ENCODE measurements at regions not wholly inside any gene's neighbourhood (a gene's known extent, or its start where the extent isn't known, plus 50 kb on each side); places are given as distances from the start of the nearest gene placed in this dataset.

DNA sequence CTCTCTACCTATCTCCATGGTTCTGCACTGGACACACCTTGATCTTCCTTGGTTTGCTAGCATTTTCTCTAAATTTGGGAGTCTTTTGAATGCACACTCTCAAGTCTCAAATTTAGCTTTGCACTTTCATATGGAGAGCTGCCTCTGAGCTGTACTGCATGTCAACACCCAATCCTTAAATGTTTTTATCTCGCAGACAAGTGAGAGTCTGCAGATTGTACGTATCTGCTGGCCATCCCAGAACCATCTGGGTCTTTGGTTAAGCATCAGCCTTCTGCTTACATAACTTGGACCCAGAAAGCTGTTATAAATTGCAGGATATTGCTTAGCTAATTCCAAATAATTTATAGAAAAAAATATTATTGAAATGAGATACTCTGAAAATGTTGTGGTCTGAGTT, 111.4 kb upstream of the GRAMD2B start:
- no peak for DNase-seq

DNA sequence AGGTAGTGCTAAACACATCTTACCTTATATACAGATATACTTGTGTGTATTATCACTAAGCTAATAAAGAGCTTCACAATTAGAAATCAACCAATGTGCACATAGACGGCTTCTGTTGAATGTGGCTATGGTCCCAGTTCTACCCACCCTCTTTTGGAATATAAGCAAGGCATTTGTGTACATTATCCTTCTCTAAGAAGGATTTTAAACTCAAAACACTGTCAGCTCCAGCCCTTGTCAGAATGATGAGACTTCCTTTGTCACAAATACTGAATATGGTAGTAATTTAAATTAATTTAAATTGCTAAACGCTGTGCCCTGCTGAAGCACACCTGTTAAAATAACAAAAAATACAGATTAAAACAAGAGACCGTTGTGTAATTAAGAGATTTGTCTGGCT, 107.9 kb upstream of the GRAMD2B start:
- no peak for DNase-seq

DNA sequence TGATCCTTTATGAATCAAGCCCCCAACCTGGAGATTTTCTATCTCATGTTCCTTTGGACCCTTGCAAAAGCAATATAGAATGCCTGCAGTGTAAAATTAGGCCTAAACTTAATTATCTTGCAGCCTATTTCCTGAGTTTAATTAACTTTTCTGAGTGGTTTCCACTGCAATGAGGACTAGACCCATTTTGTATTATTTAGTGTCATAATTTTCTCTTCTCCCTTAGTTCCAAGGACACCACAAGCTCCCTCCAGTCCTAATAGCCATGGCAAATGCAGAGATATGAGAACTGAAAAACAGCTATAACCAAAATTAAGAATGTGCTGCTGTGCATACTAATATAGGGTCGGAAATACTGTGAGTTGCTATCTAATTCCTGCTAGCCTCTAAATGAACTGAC, 90.9 kb upstream of the GRAMD2B start:
- DNase-seq: no peak

DNA sequence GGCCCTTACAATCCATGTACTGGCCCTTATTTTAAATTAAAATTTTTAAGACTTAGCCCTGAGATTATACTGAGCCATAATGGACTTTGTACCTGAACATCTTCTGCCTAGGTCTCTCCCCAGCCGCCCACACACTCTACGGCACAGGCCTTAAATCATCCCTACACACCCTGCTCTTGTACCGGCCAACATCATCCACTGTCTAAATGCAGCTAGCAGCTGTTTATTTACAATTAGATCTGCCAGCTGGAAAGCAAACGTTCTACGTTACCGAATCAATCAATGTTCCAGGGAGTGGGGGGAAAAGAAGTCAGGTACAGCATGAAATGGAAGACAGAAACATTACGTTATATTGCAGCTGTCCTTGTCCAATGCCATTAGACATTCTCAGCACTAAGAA, 88.4 kb upstream of the GRAMD2B start:
- DNase-seq: no peak

DNA sequence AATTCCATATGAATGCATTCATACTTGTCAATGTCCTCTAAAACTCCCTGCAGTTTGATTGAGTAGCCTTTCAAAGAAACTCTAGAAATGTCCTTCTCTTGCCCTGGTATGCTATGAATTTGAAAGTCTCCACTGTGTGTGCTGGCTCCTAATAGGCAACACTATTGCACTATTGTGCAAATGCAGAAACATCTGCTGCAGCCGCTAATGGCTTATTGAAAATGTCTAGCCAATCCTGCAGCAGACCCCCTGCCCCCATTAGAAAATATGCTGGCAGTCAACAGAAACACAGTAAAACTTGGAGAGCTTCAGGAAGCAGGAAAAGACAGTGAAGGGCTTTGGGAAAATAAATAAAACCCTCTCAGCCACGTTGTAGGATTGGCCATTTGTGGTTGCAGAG, 87.3 kb upstream of the GRAMD2B start:
- DNase-seq: no peak

DNA sequence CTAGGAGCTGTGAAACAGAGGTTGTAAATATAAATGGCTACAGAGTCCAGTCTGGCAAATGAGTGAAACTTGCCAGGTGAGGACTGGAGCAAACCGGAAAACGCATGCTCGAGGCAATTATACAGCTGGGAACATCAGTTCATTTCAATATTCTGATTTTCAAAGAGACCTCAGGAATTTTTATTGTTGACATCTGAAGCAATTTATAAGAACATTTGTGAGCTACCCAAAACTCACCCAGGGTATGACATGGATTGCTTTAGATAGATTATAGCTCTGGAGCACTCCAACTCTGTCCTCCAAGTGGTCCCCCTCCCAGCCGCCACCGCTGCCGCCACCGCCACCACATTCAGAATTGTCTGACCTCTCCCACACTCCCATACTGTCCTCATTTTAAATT, 84.6 kb upstream of the GRAMD2B start:
- no peak for DNase-seq

- no peak for DNase-seq
These were observed 83.9 kb upstream of the GRAMD2B start for GRCh38 chr5:126339215-126339805.

DNA sequence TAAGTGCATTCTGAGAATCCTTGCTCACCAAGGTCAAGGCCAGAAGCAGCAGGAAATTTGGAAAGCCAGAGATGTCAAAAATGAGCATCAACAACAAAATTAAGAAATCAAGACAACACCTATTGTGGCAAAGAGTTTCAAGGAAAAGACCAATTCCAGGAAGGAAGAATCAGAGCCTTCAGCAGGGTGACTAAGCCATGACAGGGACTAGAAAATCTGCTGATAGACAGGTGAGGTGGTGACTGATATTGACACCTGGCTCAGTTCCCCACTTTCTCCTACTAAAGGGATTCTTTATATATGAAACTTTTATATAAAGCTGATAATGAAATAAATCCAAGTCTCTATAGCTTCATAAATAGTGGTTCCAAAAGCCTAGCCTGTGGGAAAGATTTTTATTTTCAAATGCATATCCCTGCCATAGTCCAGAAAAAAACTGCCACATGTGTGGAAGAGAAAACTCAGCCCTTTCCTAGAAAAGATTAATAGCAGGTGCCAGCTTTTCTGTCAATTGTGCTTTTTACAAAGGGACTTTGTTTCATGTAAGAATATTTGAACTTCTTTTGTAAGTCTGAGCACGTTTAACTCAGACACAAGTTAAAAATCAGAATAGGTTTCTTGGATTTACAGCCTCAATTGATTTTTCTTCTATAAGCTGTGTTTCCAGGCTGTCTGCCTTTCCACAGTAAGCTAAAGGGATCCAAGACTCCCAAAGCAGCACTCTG, 81.1 kb upstream of the GRAMD2B start:
- no peak for DNase-seq

- no peak for DNase-seq
These were observed 74.2 kb upstream of the GRAMD2B start for GRCh38 chr5:126348855-126349635.

- no peak for DNase-seq
These were observed 72.1 kb upstream of the GRAMD2B start for GRCh38 chr5:126351153-126351552.

- DNase-seq: no peak
These were observed 69.0 kb upstream of the GRAMD2B start for GRCh38 chr5:126354012-126354857.

- DNase-seq: no peak
These were observed 68.1 kb upstream of the GRAMD2B start for GRCh38 chr5:126354858-126355731.

GRCh38 chr5:126355940-126356339, 67.3 kb upstream of the GRAMD2B start:
- DNase-seq: no peak

- no peak for DNase-seq
These were observed 65.4 kb upstream of the GRAMD2B start for GRCh38 chr5:126357585-126358342.

DNA sequence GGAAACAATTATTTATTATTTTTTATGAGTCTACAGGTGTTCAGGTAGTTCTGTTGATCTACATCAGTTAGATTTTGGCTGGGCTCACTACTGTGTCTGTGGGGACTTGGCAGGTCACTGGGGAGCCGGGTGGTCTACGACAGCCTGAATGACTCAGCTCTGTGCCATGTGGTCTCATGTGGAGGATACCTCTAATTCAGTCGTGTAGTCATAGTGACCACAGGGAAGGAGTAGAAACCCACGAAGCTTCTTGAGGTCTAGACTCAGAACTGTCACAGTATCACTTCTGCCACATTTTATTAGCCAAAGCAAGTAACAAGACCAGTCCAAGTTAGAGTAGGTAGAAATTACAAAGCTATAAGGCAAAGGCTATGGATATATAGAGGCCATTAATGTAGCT, 64.7 kb upstream of the GRAMD2B start:
- DNase-seq: peak; percentile 67

GRCh38 chr5:126359884-126360283, 63.3 kb upstream of the GRAMD2B start:
- no peak for DNase-seq

GRCh38 chr5:126360467-126360866, 62.7 kb upstream of the GRAMD2B start:
- no peak for DNase-seq

DNA sequence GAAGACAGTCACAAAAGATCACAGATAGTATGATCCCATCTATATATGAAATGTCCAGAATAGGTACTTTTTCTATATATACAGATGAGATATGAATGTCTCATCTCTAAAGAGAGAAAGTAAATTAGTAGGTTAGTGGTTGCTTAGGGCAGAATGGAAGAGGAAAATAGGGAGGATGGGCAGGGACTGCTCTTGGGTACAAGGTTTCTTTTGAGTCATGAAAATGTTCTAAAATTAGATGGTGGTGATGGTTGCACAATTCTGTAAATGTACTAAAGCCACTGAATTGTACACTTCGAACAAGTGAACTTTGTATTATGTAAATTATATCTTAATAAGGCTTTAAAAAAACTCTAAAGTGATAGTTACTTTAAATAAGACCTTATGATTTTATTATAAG, 59.6 kb upstream of the GRAMD2B start:
- no peak for DNase-seq

DNA sequence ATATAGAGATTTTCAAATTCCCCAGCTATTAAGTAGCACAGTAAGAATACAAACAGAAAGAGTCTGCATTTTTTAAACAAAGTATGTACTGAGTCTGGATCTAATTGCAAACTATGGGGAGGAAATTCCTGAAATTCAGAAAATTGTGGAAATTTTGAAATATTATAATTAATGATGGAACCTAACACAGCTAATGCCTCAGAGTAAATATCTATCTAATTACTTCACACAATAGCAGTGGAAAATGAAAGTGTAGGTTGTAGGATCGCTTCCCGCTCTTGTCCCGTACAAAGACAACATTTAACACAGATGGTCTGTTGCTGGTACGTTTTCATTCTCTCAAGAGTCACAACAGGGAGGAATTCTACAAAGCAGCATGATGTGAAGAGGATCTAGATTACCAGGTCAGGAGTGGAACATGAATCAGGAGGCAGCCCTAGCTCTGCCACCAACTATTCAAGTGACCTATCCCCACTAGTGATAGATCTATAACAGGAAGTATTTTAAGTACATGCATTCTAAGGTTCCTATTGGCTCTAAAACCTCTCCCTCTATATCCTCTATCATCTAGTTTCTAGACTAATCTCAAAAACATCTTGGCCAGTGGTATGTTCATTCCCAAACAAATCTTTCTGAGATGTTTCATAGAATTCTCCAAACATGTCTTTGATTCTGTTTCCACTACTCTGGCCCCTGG, 58.9 kb upstream of the GRAMD2B start:
- DNase-seq: no peak

DNA sequence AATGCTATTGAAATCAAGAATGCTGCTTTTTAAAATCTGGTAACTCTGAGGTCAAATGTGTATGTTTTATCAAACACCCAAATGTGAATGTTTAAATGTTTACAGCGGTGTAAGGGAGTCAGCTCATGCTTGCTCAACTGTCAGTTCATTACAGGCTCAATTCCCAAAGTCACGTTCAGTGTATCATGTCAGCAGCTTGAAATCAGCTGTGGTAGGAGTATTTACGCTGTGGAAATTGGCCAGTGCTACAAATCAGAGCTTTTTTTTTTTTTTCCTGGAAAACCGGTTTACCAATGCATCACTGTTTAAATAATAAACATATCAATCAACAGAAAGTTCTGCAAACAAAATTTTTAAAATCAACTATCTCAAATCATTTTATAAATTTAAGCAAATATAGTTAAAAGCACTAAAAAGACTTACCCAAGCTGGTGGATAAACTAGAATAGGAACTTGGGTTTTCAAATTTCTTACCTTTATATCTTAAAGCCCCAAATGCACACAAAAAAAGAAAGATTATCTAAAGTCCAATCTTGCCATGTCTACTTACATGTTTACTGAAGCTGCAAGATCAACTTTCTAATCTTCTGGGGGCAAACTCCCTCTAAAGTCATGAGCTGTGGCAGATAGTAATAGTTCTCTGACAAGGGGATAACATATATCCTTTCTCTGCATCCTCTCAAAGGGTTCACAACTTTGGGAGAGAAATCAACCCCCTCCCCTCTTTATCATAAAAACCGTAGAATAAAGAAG, 57.6 kb upstream of the GRAMD2B start:
- no peak for DNase-seq

All from islet precursor cell (in vitro differentiated cells).